ENCODE measurements at regions not wholly inside any gene's neighbourhood (a gene's known extent, or its start where the extent isn't known, plus 50 kb on each side); places are given as distances from the start of the nearest gene placed in this dataset.
A peak's percentile ranks its signal among the peaks of the same experiment; 100 is the strongest.

DNA sequence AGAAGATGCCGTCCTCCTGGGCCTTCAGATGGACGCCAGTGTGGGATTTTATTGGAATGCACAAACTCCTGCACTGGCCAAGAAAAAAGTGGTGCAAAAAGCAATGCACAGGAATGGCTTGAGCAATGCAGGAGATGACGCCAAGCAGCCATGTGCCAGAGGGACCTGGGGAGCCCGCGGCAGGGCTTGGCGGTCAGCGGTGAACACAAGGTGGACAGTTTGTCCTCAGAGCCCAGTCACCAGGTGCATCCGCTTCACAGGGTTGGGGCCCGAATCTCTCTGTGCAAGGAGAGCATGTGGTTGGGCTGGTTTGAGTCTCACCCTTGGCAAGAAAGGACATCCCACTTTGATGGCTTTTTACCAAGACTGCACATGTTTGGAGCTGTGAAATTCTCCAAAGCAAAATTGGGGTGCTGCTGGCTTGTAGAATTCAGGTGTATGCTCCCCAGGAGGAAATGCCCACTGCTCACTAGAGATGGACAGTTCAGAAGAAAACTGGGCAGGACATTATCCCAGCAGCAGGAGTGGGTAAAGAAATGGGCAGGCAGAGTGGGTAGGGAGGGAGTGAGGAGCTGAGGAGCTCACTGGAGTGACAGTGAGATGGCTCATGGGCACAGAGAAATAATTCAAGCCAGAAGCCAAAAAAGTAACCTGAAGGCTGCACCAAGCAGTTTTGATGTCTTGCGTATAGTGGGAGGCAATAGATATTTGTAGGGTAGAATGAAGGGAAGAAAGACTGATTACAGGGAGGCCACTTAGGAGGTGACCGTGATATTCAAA is 463.9 kb downstream of the MTRR start:
- no peak for DNase-seq

DNA sequence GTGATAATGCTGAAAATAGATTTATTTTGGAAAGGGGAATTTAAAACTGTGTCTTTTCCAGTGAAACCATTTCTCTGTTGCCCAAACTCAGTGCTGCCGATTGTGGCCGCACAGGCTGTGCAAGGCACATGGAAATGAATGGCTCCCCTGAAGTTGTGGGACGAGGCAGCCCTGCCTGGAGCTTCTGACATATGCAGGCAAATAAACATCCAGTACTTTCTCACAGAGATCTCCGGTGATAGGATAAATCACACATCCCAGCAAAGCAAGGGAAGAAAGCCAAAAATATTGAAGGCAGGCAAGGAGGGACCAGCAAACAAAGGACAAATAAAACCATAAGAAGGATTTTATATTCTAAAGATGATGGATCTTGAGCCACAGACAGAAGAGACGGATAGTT is 464.5 kb downstream of the MTRR start:
- no peak for DNase-seq

DNA sequence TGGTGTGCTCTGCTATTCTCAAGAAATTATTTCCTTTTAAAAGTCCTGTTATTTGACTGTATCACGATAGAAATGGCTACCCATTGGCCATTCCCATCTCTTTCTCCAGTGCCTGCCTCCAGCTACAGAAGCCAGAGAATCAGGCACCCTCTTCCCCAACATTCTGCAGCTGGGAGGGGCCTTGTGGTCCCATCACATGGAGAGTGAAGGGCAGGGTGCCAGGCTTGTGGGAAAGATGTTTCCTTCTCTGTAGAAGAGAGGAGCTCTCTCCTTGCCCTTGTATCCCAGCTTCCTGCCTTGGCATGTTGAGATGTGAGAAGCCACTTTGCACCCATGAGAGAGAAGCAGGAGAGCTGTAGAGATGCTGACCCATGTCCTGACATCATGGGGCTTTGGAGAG is 465.0 kb downstream of the MTRR start:
- DNase-seq, result no peak

DNA sequence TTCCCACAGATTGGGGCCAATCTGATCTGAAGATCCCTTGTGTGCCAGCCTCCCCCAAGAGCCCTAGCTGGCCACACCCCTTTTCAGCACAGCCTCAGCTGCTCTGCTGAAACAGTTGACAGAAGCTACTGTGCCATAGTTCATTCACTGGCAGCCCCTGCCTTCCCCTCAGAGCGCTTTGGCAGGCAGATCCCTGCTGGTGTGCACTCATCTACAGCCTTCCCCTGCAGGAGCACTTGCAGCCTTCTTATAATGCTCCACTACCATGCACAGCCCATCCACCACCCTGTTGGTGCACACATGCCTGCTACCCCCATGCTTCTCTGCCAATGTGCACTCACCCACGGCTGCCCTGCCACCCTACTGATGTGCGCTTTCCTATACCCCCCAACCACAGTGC is 471.3 kb downstream of the MTRR start:
- no peak for DNase-seq

DNA sequence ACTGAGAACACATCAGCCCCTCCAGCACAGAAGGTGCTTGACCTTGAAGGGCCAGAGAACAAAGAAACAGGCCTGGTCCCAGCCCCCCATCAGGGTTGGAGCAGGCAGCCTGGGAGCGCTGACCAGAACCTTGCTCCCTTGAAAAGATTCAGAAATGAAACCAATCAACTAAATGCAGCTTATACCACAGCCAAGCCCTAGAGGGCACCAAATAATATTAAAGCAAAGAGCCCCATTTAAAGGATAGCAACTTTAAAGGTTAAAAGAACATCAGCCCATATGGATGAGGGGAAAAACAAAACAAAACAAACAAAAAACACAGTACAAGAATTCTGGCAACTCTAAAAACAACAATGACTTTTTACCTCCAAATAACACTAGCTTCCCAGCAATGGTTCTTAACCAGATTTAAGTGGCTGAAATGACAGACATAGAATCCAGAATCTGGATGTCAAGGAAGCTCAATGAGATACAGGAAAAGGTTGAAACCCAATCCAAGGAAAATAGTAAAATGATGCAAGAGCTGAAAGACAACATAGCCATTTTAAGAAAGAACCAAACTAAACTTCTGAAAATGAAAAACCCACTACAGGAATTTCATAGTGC is 471.9 kb downstream of the MTRR start:
- peak; percentile 14 for DNase-seq

DNA sequence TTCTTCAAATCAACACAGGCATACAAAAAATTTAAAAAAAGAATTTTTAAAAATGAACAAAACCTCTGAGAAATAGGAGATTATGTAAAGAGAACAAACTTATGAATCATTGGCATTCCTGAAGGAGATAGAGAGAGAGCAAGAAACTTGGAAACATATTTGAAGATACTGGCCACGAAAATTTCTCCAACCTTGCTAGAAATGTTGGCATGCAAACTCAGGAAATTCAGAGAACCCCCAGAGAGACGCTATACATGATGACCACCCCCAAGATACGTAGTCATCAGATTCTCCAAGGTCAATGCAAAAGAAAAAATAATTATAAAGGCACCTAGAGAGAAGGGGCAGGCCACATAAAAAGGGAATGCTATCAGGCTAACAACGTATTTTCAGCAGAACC is 472.5 kb downstream of the MTRR start:
- DNase-seq, result no peak

DNA sequence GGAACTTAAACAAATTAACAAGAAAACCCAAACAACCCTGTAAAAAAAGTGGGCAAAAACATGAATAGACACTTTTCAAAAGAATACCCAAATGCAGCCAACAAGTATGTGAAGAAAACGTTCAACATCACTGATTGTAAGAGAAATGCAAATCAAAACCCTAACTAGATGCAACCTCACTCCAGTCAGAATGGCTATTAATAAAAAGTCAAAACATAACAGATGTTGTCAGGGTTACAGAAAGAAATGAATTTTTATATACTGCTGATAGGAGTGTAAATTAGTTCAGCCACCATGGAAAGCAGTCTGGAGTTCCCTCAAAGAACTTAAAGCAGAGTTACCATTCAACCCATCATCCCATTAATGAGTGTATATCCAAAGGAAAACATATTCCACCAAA is 479.0 kb downstream of the MTRR start:
- no peak for DNase-seq

DNA sequence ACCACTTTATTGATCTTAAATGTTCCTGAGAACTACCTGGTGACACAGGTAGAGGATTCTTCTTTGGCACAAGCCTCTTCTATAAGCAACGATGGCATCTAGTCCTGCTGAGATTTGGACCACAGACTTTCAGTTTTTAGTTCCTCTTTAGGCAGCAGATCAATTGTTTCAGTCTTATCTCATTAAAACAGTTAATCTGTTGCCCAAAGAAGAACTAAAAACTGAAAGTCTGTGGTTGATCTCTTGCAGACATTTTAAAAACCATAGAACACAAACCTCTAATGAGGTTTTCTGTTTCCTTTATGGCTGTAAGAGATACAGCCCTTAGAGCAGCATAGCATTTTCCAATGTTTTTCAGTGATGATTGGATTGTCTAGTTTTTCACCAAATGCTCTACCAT is 480.9 kb downstream of the MTRR start:
- no peak for DNase-seq

DNA sequence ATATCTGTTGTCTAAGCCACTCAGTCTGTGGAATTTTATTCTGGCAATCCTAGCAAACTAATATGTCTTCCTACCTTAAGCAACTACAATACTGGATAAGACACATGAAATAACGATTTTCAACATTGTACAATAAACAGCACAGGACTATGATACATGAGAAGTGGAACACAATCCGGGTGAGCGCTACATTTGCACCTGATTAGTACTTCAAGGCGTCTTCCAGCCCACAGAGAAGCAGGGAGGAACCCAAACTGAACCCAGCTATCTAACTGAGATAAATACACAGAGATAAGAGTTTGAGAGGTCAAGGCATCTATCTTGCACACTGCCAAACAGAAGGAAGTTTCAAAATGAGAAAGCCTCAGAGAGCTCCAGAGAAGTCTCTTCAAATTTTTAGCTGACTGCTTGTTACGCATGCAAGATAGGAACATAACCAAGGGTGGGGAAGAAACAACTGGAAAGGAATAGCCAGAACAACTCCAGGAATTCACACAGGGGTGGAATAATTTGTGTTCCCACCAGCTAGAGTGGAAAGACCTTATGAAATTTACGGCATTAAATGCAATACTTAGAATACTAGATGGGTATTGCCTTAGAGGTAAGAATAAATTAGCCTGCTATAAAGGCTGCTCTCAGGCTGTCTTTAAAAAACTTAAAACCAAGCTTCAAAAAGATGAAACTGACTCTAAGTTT is 481.8 kb downstream of the MTRR start:
- DNase-seq, result no peak

DNA sequence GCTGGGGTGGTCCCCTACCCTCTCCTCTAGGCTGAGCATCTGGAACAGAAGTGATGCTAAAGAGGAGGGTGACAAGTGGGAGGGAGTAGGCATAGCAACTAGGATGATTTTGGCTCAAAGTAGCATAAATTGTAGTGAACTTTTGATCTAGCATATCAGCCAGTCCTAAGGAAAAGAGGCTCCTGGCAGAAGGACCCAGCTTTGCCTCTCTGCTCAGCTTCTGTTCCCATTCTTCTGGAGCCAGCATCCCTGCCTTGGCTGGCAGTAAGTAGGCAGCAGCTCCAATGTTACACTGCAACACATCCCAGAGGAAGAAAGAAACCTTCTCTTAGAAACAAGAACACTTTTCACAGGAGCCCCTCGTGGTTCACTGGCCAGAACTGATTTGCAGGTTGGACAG is 487.0 kb downstream of the MTRR start:
- DNase-seq, result no peak

DNA sequence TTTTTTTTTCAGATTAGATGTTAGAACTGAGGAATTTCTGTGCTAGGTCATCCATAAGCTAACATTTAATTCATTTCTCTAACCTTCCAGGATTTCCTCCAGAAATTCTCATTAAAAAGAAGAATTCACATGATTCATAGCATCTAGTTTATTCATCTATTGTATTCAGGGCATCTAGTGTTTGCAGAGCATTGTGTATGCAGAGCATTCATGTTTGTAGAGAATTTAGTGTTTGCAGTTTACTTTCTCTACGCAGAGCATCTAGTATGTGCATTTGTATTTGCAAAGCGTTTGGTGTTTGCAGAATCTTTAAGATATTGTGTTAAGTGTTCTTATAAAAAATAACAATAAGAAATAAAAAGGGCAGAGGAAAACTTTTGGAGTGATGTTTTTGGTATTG is 491.1 kb downstream of the MTRR start:
- no peak for DNase-seq

DNA sequence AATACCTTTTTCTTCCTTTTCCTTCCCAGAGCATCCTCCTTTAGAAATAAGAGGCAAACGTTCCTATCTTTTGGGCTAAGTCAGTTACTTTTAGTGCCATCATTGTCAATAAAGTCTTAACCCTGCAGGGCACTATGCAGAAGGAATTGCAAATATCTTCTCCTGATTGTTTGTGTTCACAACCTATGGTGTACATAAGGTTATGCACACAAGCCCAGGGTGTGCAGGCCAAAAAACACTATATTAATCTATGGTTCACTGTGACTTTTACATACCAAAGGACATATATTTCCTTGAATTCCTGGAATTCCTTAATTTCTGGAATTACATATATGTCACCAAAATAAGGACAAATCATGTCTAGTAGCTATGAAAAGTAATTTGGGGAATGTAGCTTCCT is 493.5 kb downstream of the MTRR start:
- DNase-seq, result no peak

DNA sequence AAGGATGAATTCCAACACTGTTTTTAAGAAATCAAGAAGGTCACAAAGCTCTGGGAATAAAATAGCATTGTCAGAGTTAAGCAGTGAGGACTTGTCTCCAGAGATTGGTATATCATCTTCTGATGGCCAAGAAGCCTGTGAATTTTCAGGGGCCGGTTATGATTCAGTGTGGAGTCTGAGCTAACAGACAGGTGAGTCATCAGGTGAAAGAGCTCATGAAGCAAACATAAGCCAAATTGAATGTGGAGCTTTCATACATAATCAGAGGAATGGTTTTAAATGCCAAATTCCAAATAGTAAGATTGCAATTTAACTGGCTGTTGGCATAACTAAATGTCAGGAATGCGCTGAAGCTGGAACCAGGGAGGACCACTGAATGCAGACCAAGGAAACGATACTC is 494.2 kb downstream of the MTRR start:
- no peak for DNase-seq

DNA sequence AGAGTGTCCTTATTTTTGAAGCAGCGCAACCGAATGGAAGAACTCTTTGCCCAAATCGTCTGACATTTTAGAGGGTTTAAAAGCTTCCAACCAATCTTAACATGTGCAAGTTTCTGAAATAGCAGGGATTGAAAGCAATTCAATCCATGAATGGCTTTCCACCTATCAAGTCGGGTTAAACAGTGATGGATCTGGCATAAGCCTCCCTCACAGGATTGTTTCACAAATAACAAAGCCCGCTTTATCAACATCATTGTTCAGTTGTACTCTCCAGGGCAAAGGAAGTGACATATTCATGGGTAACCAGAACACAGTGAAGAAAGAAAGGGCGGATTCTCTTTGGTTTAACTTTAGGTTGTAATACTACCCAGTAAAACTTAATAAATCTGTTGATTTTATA is 497.3 kb downstream of the MTRR start:
- DNase-seq, result no peak

DNA sequence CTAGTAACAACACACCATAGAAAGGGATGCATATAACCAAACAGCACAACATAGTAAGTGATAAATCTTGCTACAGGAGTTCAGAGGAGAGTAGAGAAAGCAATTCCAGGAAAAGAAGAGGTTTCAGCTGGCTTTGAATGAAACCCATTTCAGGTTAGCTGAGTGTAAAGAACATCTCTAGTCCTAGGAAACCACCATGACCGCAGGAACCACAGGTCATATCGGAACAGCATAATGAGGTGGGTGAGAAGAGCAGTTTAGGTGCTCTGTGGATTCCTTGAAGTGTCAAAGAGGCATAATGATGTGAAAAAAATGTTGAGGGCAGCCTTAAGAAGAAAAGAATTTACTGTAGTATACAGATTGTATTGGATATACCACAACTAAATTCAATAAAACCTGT is 507.5 kb downstream of the MTRR start:
- DNase-seq, result no peak

DNA sequence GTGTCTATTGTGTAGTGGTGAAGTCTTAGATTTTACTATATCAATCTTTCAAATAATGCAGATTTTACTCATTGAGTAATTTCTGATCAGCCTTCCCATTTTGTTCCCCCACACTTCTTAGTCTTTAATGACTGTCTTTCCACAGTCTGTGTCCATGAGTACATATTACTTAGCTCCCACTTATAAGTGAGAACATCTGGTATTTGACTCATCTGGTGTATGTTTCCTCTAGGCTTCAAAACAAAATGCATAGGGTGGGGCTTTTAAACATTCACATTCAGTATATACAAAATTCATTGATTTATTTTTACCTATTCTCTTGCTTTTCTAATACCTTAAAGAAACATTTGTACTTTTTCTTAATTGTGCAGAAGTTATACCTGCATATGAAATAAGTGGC is 513.0 kb downstream of the MTRR start:
- no peak for DNase-seq

DNA sequence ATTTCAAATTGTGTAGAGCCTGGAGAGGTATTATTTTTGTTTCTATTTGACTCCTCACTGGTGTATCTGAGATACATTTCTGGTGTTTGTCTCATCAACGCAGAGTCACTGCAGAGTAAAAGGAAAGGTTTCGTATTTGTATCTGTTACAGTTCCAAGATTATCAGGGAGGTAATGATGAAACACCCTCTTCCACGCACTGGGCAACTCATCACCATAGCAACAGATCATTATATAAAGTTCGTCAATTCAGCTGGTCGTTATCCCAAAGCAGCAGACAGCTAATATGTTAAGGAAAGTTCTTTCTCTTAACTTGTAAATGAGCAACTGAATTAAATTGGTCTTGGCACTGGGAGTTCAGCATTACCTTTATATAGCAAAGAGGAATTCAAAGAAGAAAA is 513.5 kb downstream of the MTRR start:
- DNase-seq, result no peak

DNA sequence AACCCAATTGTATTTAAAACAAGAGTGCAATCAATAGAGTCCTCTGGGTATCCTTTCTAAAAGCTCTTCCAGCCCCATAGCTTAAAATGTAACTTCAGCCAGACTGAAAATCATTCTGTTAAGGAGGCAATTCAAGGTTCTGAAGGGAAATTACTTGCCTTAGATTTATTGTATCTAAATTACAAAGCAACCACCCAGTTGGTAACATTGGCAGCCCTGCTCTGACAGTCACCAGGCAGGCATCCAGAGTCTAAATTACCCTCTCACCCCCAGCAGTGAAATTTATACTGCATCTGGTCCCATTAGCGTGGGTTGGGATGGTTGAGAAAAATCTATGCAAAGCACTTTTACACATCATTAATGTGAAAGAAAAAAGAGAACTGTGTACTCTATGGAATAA is 514.7 kb downstream of the MTRR start:
- no peak for DNase-seq

DNA sequence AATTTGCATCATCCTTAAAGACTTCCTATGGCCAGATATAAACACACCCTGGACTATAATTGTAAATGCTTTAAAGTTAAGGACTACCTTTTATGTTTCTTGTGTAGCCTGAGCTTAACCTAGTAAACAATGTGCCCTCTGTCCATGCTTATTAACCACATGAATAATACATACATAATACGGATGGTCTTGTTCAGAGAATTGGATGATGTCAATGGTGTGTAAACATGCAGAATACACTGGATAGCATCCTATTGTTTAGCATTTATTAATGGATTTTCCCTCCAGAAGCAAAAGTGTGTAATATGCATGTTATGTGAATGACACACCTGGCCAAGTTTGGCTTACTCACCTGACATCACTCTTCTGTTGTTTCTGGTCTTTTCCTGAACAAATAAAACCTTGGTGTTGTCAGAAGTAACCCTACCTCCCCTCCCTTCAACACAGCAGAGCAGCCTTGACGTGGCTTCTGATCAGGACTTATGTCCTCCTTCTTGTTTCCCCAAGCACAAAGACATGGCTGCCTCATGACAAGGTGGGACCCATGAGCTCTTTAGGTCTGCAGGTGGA is 517.9 kb downstream of the MTRR start:
- no peak for DNase-seq

DNA sequence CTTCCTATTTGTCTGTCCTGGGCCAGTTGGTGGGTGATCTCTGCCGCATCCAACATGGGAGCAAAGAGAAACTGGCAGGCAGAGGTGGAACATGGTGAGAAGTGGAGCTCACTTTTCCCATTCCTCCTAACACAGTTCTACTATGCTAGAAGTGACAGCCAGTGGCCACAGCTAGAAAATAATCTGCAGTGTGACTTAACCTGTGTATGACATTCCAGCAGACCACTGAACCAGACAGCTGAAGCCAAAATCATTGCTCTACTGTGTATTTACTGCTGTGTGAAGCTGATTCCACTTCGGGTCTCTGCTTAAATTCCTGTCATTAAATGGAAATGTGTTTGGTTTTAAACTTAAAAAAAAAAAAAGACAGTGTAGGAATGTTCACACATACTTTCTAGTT is 523.0 kb downstream of the MTRR start:
- DNase-seq, result no peak

DNA sequence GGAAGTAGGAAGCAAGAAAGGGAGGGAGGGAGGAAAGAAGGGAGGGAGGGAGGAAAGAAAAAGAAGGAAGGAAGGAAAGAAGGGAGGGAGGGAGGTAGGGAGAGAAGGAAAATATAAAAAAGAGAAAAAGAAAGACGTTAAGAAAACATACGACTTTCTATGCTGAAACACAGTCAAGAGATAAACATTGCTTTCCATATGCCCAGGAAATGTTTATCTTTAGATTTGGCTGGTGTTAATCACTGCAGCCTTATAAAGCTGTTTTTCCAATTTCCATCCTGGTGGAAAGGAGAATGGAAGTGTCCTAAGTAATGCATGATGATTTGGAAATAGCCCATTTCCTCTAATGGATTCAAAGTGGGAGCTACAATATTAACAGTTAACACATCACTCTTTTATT is 524.3 kb downstream of the MTRR start:
- no peak for DNase-seq

DNA sequence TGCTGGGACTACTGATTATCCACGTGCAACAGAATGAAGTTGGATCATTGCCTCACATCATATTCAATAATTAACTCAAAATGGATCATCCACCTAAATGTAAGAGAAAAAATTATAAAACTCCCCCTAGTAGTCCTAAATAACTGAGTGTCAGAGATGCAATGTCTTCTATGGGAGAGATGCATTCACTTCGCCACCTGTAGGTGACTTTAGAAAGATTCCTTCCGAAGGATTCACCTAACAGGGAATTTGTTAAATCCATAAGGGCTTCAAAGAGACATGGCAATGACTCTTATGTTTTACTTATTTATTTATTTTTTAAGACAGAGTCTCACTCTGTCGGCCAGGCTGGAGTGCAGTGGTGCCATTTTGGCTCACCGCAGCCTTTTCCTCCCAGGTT is 526.0 kb downstream of the MTRR start:
- DNase-seq, result no peak

DNA sequence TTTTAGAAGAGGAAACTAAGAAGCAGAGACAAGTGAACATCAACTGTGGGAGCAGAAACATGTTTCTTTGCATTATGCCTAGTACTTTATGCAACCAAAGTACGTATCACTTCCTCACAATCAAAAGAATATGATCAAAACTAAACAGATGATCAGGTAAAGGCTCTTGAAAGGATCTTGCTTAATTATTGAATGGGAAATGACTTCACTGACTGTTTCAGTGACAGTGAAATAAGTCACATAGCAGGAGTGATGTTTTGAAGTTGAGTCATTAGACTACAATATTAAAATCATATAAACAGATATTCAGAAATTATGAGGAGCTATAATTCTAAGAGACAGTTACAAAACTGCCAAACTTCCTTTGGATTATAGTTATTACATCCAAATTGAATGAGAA is 527.3 kb downstream of the MTRR start:
- no peak for DNase-seq

DNA sequence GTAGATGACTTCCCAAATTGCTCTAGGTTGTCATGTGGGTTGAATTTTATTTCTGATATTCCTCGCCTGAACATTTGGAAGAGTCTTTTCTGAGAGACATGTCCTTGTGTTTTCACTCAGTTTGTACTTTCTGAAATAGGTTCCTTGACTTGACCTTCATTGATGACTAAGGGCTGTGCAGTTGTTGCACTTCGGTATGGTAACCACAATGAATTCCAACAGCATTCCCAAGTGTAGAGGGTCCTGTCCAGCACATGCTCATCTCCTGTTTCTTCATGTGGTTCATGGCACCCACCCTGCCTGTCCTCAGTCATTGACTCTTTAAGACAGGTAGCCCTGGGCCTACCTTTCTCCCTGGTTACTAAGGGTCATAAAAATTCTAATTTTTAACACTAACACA is 527.8 kb downstream of the MTRR start:
- DNase-seq, result no peak

Measured in SHP77 treated with DMSO at 0.1 percent for 48 hours (cell line).